Esophagus squamous epithelium (tissue), 4 donors: ENCODE measurements at regions not wholly inside any gene's neighbourhood (a gene's known extent, or its start where the extent isn't known, plus 50 kb on each side); places are given as distances from the start of the nearest gene placed in this dataset.

ENCODE experiments used
- CTCF ChIP-seq, 6 experiments: fragments of 450-650 bp in 4 of 6; fragments of 200-600 bp in 2 of 6; sonication (generic) in 2 of 6; IDR thresholded peaks; one replicate each; pipeline ENCODE4 v1.5.1; 2016 to 2019; ENCODE audit warnings: antibody characterized with exemption in 6 of 6, mild to moderate bottlenecking in 4 of 6, moderate library complexity in 4 of 6
- POLR2A ChIP-seq, 4 donors: fragments of 450-650 bp; IDR thresholded peaks; one replicate each; pipeline ENCODE4 v1.6.1; 2017; ENCODE audit warnings: antibody characterized with exemption in 4 of 4, mild to moderate bottlenecking in 4 of 4, moderate library complexity in 3 of 4

- TF ChIP-seq CTCF (IDR thresholded peaks at IDR 0.05) (no peak), POLR2A (IDR thresholded peaks at IDR 0.05) (no peak)
These were observed 169.9 kb upstream of the HS3ST1 start for GRCh38 chr4:11598591-11598990.
